ENCODE measurements at regions not wholly inside any gene's neighbourhood (a gene's known extent, or its start where the extent isn't known, plus 50 kb on each side); places are given as distances from the start of the nearest gene placed in this dataset.
"Not testable (repeated sequence)": the region's sequence is repeated elsewhere in the genome, so short reads cannot be mapped to it uniquely, and the experiment has no call there.

DNA sequence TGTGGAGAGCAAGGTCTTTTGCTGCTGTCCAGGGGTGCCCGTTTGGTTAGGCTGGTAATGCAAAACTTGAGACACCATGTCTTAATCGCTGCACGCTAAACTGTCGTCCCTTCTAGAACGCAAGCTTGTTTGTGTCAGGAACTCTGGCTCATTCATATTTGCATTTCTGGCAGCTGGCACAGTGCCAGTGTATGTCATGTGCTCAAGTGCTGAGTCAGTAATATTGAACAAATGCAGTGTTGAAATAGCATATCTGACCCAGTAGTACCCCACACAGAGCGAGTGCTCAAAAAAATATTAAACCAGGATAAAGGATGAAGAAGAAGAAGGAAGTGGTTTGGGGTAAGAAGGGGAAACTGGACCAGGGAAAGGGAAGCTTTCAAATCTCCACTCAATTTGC, 173.4 kb downstream of the ZNF37A start:
- TF ChIP-seq POLR2A (IDR thresholded peaks at IDR 0.05; ENCODE audit: low read depth, low read length); TAF1 (IDR thresholded peaks at IDR 0.05; ENCODE audit: borderline replicate concordance, low read depth, low read length): not testable (repeated sequence)
